ENCODE measurements at regions not wholly inside any gene's neighbourhood (a gene's known extent, or its start where the extent isn't known, plus 50 kb on each side); places are given as distances from the start of the nearest gene placed in this dataset.

- no peaks in the 10 kb centered on the region for H3F3A ChIP-seq (replicated peaks; ENCODE audit: low read depth)
- H4K20me1 ChIP-seq (replicated peaks; ENCODE audit: insufficient read depth), result no peaks in the 10 kb centered on the region
- Mint-ChIP-seq H3K36me3 (ENCODE audit: low read depth) (peaks cover 3% of the 10 kb centered on the region; the same call in 2 of the 3 replicates), H3K4me3 (peak overlapping the region; percentile 16; the same call in 1 of the 3 replicates), H3K27ac (peak overlapping the region; percentile 86), H3K9me3 (peaks cover 7% of the 10 kb centered on the region; the same call in 2 of the 3 replicates), H3K27me3 (ENCODE audit: insufficient read depth, low read depth, poor library complexity) (no peaks in the 10 kb centered on the region), H3K4me1 (peaks cover 4% of the 10 kb centered on the region; the same call in 2 of the 3 replicates)
- H2AFZ ChIP-seq, result no peak overlapping the region
- no peaks in the 10 kb centered on the region for H3K9me2 ChIP-seq (ENCODE audit: insufficient read depth)
- H3K4me3 ChIP-seq, result no peak overlapping the region
- ATAC-seq, result peak; percentile 75
- peaks cover 24% of the 10 kb centered on the region for H3K4me1 ChIP-seq (ENCODE audit: insufficient read depth)
- H3K27me3 ChIP-seq (ENCODE audit: insufficient read depth), result no peaks in the 10 kb centered on the region
- TF ChIP-seq CREB1 (CRISPR knock-in tag; IDR thresholded peaks at IDR 0.05; ENCODE audit: low read depth) (no peak), JUNB (IDR thresholded peaks at IDR 0.05; ENCODE audit: unreplicated experiment) (no peak), EZH2phosphoT487 (IDR thresholded peaks at IDR 0.05; ENCODE audit: unreplicated experiment) (no peak), ZNF462 (CRISPR knock-in tag; IDR thresholded peaks at IDR 0.05) (no peak), STAT1 (IDR thresholded peaks at IDR 0.05; ENCODE audit: unreplicated experiment) (no peak), REST (IDR thresholded peaks at IDR 0.05; ENCODE audit: unreplicated experiment) (no peak), NANOG (IDR thresholded peaks at IDR 0.05; ENCODE audit: borderline replicate concordance) (no peak), ZNF114 (CRISPR knock-in tag; IDR thresholded peaks at IDR 0.05) (no peak), ZNF331 (CRISPR knock-in tag; IDR thresholded peaks at IDR 0.05; ENCODE audit: low read depth) (no peak), POLR2AphosphoS5 (IDR thresholded peaks at IDR 0.05; ENCODE audit: low read depth) (no peak), EZH2 (IDR thresholded peaks at IDR 0.05; ENCODE audit: low read depth, unreplicated experiment) (no peak)
- TF ChIP-seq, protein P1, sequence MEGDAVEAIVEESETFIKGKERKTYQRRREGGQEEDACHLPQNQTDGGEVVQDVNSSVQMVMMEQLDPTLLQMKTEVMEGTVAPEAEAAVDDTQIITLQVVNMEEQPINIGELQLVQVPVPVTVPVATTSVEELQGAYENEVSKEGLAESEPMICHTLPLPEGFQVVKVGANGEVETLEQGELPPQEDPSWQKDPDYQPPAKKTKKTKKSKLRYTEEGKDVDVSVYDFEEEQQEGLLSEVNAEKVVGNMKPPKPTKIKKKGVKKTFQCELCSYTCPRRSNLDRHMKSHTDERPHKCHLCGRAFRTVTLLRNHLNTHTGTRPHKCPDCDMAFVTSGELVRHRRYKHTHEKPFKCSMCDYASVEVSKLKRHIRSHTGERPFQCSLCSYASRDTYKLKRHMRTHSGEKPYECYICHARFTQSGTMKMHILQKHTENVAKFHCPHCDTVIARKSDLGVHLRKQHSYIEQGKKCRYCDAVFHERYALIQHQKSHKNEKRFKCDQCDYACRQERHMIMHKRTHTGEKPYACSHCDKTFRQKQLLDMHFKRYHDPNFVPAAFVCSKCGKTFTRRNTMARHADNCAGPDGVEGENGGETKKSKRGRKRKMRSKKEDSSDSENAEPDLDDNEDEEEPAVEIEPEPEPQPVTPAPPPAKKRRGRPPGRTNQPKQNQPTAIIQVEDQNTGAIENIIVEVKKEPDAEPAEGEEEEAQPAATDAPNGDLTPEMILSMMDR (conservative IDR thresholded peaks at IDR 0.05; ENCODE audit: low read depth in 2 of 2), result no peak
- TF ChIP-seq, protein P2, sequence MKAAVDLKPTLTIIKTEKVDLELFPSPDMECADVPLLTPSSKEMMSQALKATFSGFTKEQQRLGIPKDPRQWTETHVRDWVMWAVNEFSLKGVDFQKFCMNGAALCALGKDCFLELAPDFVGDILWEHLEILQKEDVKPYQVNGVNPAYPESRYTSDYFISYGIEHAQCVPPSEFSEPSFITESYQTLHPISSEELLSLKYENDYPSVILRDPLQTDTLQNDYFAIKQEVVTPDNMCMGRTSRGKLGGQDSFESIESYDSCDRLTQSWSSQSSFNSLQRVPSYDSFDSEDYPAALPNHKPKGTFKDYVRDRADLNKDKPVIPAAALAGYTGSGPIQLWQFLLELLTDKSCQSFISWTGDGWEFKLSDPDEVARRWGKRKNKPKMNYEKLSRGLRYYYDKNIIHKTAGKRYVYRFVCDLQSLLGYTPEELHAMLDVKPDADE (IDR thresholded peaks at IDR 0.05), result no peak
- H3K4me2 ChIP-seq, result peak overlapping the region; percentile 30; the same call in 1 of the 2 replicates
- H3K36me3 ChIP-seq (ENCODE audit: insufficient read depth), result no peaks in the 10 kb centered on the region
- H3K27ac ChIP-seq (ENCODE audit: low read depth), result peak overlapping the region; percentile 89
- H3K79me2 ChIP-seq (replicated peaks; ENCODE audit: insufficient read depth), result no peaks in the 10 kb centered on the region
- DNase-seq (ENCODE audit: low spot score), result peak; percentile 37
These were observed 258.0 kb upstream of the KCND2 start for GRCh38 chr7:120014925-120015465.

Data from GM23338 (cell line).